Neural cell (in vitro differentiated cells): ENCODE measurements at regions not wholly inside any gene's neighbourhood (a gene's known extent, or its start where the extent isn't known, plus 50 kb on each side); places are given as distances from the start of the nearest gene placed in this dataset.

Source experiments
- H2AFZ ChIP-seq: fragments of 200-600, 300-800 bp; sonication (generic), shearing (Covaris generic); 2 replicates; pipeline ENCODE4 v1.6.0; 2014; ENCODE audit warnings: low read depth, mild to moderate bottlenecking, antibody characterized with exemption, low read length, moderate library complexity
- H3F3A ChIP-seq: fragments of 200-600 bp; shearing (Covaris generic); 2 replicates; pipeline ENCODE4 v1.6.1; 2016; ENCODE audit warnings: mild to moderate bottlenecking, moderate library complexity, mixed read lengths, antibody characterized with exemption, low read length; ENCODE audit not compliant: insufficient read depth, poor library complexity, severe bottlenecking
- H3K27ac ChIP-seq: fragments of 200-600, 300-800 bp; sonication (generic), shearing (Covaris generic); 2 replicates; pipeline ENCODE4 v1.5.1; 2014; ENCODE audit warnings: mild to moderate bottlenecking, low read length, moderate library complexity
- H3K27me3 ChIP-seq: fragments of 300-800, 200-600 bp; sonication (generic), shearing (Covaris generic); 2 replicates; pipeline ENCODE4 v1.6.0; 2014; ENCODE audit warnings: mild to moderate bottlenecking, low read depth, low read length, moderate library complexity; ENCODE audit not compliant: insufficient read depth
- H3K36me3 ChIP-seq: fragments of 300-800, 200-600 bp; sonication (generic), shearing (Covaris generic); 2 replicates; pipeline ENCODE4 v1.5.1; 2014; ENCODE audit warnings: mild to moderate bottlenecking, antibody characterized with exemption, low read length, moderate library complexity; ENCODE audit not compliant: insufficient read depth
- H3K4me2 ChIP-seq: fragments of 300-800, 200-600 bp; sonication (generic), shearing (Covaris generic); 2 replicates; pipeline ENCODE4 v1.6.0; 2014; ENCODE audit warnings: mild to moderate bottlenecking, low read length
- H3K4me3 ChIP-seq: fragments of 300-800, 200-600 bp; sonication (generic), shearing (Covaris generic); 2 replicates; pipeline ENCODE4 v1.5.1; 2014; ENCODE audit warnings: mild to moderate bottlenecking, low read length, moderate library complexity
- H3K79me2 ChIP-seq: fragments of 200-600 bp; shearing (Covaris generic); replicated peaks from 2 replicates; pipeline ENCODE4 v1.6.0; 2014; ENCODE audit warnings: mild to moderate bottlenecking, low read length, moderate library complexity; ENCODE audit not compliant: insufficient read depth
- H3K9ac ChIP-seq: fragments of 300-800, 200-600 bp; sonication (generic), shearing (Covaris generic); 2 replicates; pipeline ENCODE4 v1.6.1; 2016; ENCODE audit warnings: mild to moderate bottlenecking, low read length, mixed read lengths
- H3K9me2 ChIP-seq: fragments of 200-600 bp; shearing (Covaris generic); 2 replicates; pipeline ENCODE4 v1.6.1; 2016; ENCODE audit warnings: mild to moderate bottlenecking, low read length, mixed read lengths; ENCODE audit not compliant: insufficient read depth
- H3K9me3 ChIP-seq: fragments of 200-600, 300-800 bp; sonication (generic), shearing (Covaris generic); 2 replicates; pipeline ENCODE4 v1.6.1; 2016; ENCODE audit warnings: mild to moderate bottlenecking, mixed run types, low read length, moderate library complexity, mixed read lengths
- H4K20me1 ChIP-seq: fragments of 200-600 bp; shearing (Covaris generic); 2 replicates; pipeline ENCODE4 v1.6.1; 2016; ENCODE audit warnings: mild to moderate bottlenecking, mixed run types; ENCODE audit not compliant: insufficient read depth
- CTCF ChIP-seq: fragments of 450-650 bp; IDR thresholded peaks from 2 replicates; pipeline ENCODE4 v1.5.1; 2014; ENCODE audit warnings: antibody characterized with exemption, mild to moderate bottlenecking, moderate library complexity; ENCODE audit not compliant: poor library complexity, severe bottlenecking
- EP300 ChIP-seq: fragments of 450-650 bp; conservative IDR thresholded peaks from 2 replicates; pipeline ENCODE4 v1.6.1; 2014; ENCODE audit warnings: antibody characterized with exemption, mild to moderate bottlenecking, moderate library complexity; ENCODE audit not compliant: poor library complexity, severe bottlenecking
- EZH2 ChIP-seq: fragments of 200-600, 300-800 bp; shearing (Covaris generic), sonication (generic); IDR thresholded peaks from 2 replicates; pipeline ENCODE4 v1.6.1; 2014; ENCODE audit warnings: antibody characterized with exemption, low read length, borderline replicate concordance, mild to moderate bottlenecking; ENCODE audit not compliant: insufficient read depth, poor library complexity, severe bottlenecking
- MXI1 ChIP-seq: fragments of 450-650 bp; conservative IDR thresholded peaks from 2 replicates; pipeline ENCODE4 v1.6.1; 2014; ENCODE audit warnings: antibody characterized with exemption, mild to moderate bottlenecking; ENCODE audit not compliant: poor library complexity, severe bottlenecking
- POLR2AphosphoS5 ChIP-seq: IDR thresholded peaks from 2 replicates; pipeline ENCODE4 v1.6.1; 2012
- RAD21 ChIP-seq: fragments of 450-650 bp; conservative IDR thresholded peaks from 2 replicates; pipeline ENCODE4 v1.6.1; 2014; ENCODE audit warnings: antibody characterized with exemption, mild to moderate bottlenecking, moderate library complexity
- REST ChIP-seq: IDR thresholded peaks from 2 replicates; pipeline ENCODE4 v1.6.1; 2012; ENCODE audit warnings: borderline replicate concordance
- SMC3 ChIP-seq: fragments of 450-650 bp; conservative IDR thresholded peaks from 2 replicates; pipeline ENCODE4 v1.6.1; 2014; ENCODE audit warnings: antibody characterized with exemption, mild to moderate bottlenecking, moderate library complexity; ENCODE audit not compliant: poor library complexity
- TAF1 ChIP-seq: IDR thresholded peaks from 2 replicates; pipeline ENCODE4 v1.6.1; 2012; ENCODE audit warnings: low read depth

GRCh38 chr12:74885775-74886174, 323.9 kb downstream of the KCNC2 start:
- TF ChIP-seq POLR2AphosphoS5 (no peak), TAF1 (no peak), RAD21 (no peak), CTCF (no peak), EP300 (no peak), REST (no peak), MXI1 (no peak), SMC3 (no peak), EZH2 (no peak)
- H4K20me1 ChIP-seq: no peaks in the 10 kb centered on the region
- no peaks in the 10 kb centered on the region for H3F3A ChIP-seq
- H3K79me2 ChIP-seq: no peaks in the 10 kb centered on the region
- H3K4me3 ChIP-seq: no peak overlapping the region
- H3K9me2 ChIP-seq: no peaks in the 10 kb centered on the region
- no peaks in the 10 kb centered on the region for H3K9me3 ChIP-seq
- H3K27ac ChIP-seq: no peak overlapping the region
- H3K36me3 ChIP-seq: no peaks in the 10 kb centered on the region
- H2AFZ ChIP-seq: no peak overlapping the region
- no peaks in the 10 kb centered on the region for H3K27me3 ChIP-seq
- no peak overlapping the region for H3K9ac ChIP-seq
- no peak overlapping the region for H3K4me2 ChIP-seq

GRCh38 chr12:74889073-74889472, 320.6 kb downstream of the KCNC2 start:
- no peaks in the 10 kb centered on the region for H3K79me2 ChIP-seq
- no peak overlapping the region for H3K4me3 ChIP-seq
- H3K9ac ChIP-seq: no peak overlapping the region
- no peaks in the 10 kb centered on the region for H3K9me2 ChIP-seq
- no peaks in the 10 kb centered on the region for H3K9me3 ChIP-seq
- H3K36me3 ChIP-seq: no peaks in the 10 kb centered on the region
- no peaks in the 10 kb centered on the region for H3K27me3 ChIP-seq
- TF ChIP-seq RAD21 (no peak), SMC3 (no peak), EZH2 (no peak), TAF1 (no peak), MXI1 (no peak), CTCF (no peak), POLR2AphosphoS5 (no peak), EP300 (no peak), REST (no peak)
- no peak overlapping the region for H2AFZ ChIP-seq
- no peak overlapping the region for H3K4me2 ChIP-seq
- H3F3A ChIP-seq: no peaks in the 10 kb centered on the region
- H3K27ac ChIP-seq: no peak overlapping the region
- no peaks in the 10 kb centered on the region for H4K20me1 ChIP-seq
